A549 (cell line): ENCODE measurements at regions not wholly inside any gene's neighbourhood (a gene's known extent, or its start where the extent isn't known, plus 50 kb on each side); places are given as distances from the start of the nearest gene placed in this dataset.

ENCODE experiments used
- ATAC-seq, 2 experiments: fragments of 200-7000 bp in 1 of 2; fragments of >200 bp in 1 of 2; cut with Nextera tagmentation in 1 of 2; cut with Tn5 transposase in 1 of 2; 3 replicates each; pipeline versions ENCODE4 v1.8.0 to v1.9.1; 2018 to 2020; ENCODE audit warnings: mild to moderate bottlenecking in 1 of 2, moderate library complexity in 1 of 2
- CTCF ChIA-PET: fragments of 300-600 bp; sonication (Branson Sonifier 250); formaldehyde crosslinking; extraction: SDS; loops from one replicate; lab custom pipeline; 2021; ENCODE audit warnings: antibody characterized with exemption, inconsistent platforms; lab: Yijun Ruan, JAX
- POLR2A ChIA-PET: fragments of 350-600 bp; formaldehyde crosslinking; extraction: SDS; loops from one replicate; lab custom pipeline; 2021; ENCODE audit warnings: antibody characterized with exemption, inconsistent platforms; lab: Yijun Ruan, JAX
- DNase-seq, 2 experiments: peaks; one replicate each; pipeline versions ENCODE4 v3.0.0 to v3.0.0-alpha.2; 2011 to 2016; ENCODE audit warnings: low read depth in 1 of 2, low spot score in 1 of 2
- FAIRE-seq: peaks from 2 replicates; lab custom pipeline; 2011; peaks lifted over from hg19 to GRCh38; lab: Jason Lieb, UNC
- H3K27ac ChIP-seq, 2 experiments: fragments of >200 bp; sonication (Bioruptor Twin); formaldehyde crosslinking; 3 replicates each; pipeline ENCODE4 v1.5.1; 2016 to 2017
- H3K4me1 ChIP-seq: fragments of >200 bp; sonication (Bioruptor Twin); formaldehyde crosslinking; 3 replicates; pipeline ENCODE4 v1.6.1; 2016
- H3K4me2 ChIP-seq: fragments of >200 bp; sonication (Bioruptor Twin); formaldehyde crosslinking; 3 replicates; pipeline ENCODE4 v1.6.1; 2016
- H3K4me3 ChIP-seq: fragments of >200 bp; sonication (Bioruptor Twin); formaldehyde crosslinking; 3 replicates; pipeline ENCODE4 v1.5.1; 2016
- H3K9me3 ChIP-seq: fragments of >200 bp; sonication (Bioruptor Twin); formaldehyde crosslinking; 3 replicates; pipeline ENCODE4 v1.6.1; 2016
- BHLHE40 ChIP-seq: IDR thresholded peaks from 2 replicates; pipeline ENCODE4 v1.6.1; 2012; ENCODE audit warnings: low read depth, low read length, inconsistent platforms
- CEBPB ChIP-seq, 2 experiments: fragments of >200 bp in 1 of 2; sonication (Bioruptor Twin) in 1 of 2; formaldehyde crosslinking in 1 of 2; IDR thresholded peaks; 2 replicates each; pipeline ENCODE4 v1.6.1; 2012 to 2016
- FOSL2 ChIP-seq, 2 experiments: fragments of 450-650 bp in 1 of 2; fragments of >200 bp in 1 of 2; sonication (Bioruptor Twin) in 1 of 2; formaldehyde crosslinking; IDR thresholded peaks; 2 replicates each; pipeline versions ENCODE4 v1.5.0 to v1.6.1; 2016 to 2020; ENCODE audit warnings: mild to moderate bottlenecking in 1 of 2, moderate library complexity in 1 of 2
- GATA3 ChIP-seq: IDR thresholded peaks from 2 replicates; pipeline ENCODE4 v1.6.1; 2012; ENCODE audit warnings: borderline replicate concordance
- HEYL ChIP-seq: fragments of 250-450 bp; sonication (Bioruptor Pico); IDR thresholded peaks from 2 replicates; pipeline ENCODE4 v1.8.0; 2021; ENCODE audit warnings: mild to moderate bottlenecking, moderate library complexity
- JUN ChIP-seq, 2 experiments: fragments of >200 bp; sonication (Bioruptor Twin); formaldehyde crosslinking; IDR thresholded peaks; 2 replicates in 1 of 2; 3 replicates in 1 of 2; pipeline ENCODE4 v1.6.1; 2016 to 2017
- JUNB ChIP-seq: fragments of >200 bp; sonication (Bioruptor Twin); formaldehyde crosslinking; IDR thresholded peaks from 2 replicates; pipeline ENCODE4 v1.6.1; 2016
- KDM5A ChIP-seq: fragments of 200-600 bp; sonication (generic); IDR thresholded peaks from 2 replicates; pipeline ENCODE4 v1.6.1; 2016; ENCODE audit warnings: antibody characterized with exemption, mild to moderate bottlenecking
- NR3C1 ChIP-seq: fragments of >200 bp; sonication (Bioruptor Twin); formaldehyde crosslinking; IDR thresholded peaks from 3 replicates; pipeline ENCODE4 v1.6.1; 2017
- POLR2A ChIP-seq: IDR thresholded peaks from 2 replicates; pipeline ENCODE4 v1.6.1; 2012; ENCODE audit warnings: mild to moderate bottlenecking, low read length
- RAD21 ChIP-seq, 2 experiments: fragments of >200 bp in 1 of 2; sonication (Bioruptor Twin) in 1 of 2; formaldehyde crosslinking in 1 of 2; IDR thresholded peaks in 1 of 2; conservative IDR thresholded peaks in 1 of 2; 2 replicates in 1 of 2; 3 replicates in 1 of 2; pipeline ENCODE4 v1.6.1; 2012 to 2018; ENCODE audit warnings: inconsistent platforms in 1 of 2
- RFX5 ChIP-seq: fragments of 450-650 bp; IDR thresholded peaks from 2 replicates; pipeline ENCODE4 v1.7.1; 2014; ENCODE audit warnings: antibody characterized with exemption, mild to moderate bottlenecking, moderate library complexity
- TFCP2L1 ChIP-seq: fragments of 250-450 bp; sonication (Bioruptor Pico); IDR thresholded peaks from 2 replicates; pipeline ENCODE4 v1.5.0; 2021; ENCODE audit warnings: mild to moderate bottlenecking
- WGBS: methylation state at CpG from one replicate; pipeline ENCODE4 v1.1.6; 2017; ENCODE audit errors: missing lambda C conversion rate; 5-methylcytosine and 5-hydroxymethylcytosine counted together
- TF ChIP-seq, protein P1 (sequence below): fragments of 450-650 bp; IDR thresholded peaks from 2 replicates; pipeline ENCODE4 v1.6.1; 2014; ENCODE audit warnings: antibody characterized with exemption
- TF ChIP-seq, protein P2 (sequence below): fragments of >200 bp; sonication (Bioruptor Twin); formaldehyde crosslinking; IDR thresholded peaks from 3 replicates; pipeline ENCODE4 v1.6.1; 2016
- TF ChIP-seq, protein P3 (sequence below): fragments of >200 bp; sonication (Bioruptor Twin); formaldehyde crosslinking; IDR thresholded peaks from 3 replicates; pipeline ENCODE4 v1.5.1; 2016
- TF ChIP-seq, protein P4 (sequence below): fragments of 200-600 bp; sonication (generic); IDR thresholded peaks from 2 replicates; pipeline ENCODE4 v1.6.1; 2016; ENCODE audit warnings: antibody characterized with exemption, mild to moderate bottlenecking, moderate library complexity
- TF ChIP-seq, protein P5 (sequence below): fragments of >200 bp; sonication (Bioruptor Twin); formaldehyde crosslinking; IDR thresholded peaks from 2 replicates; pipeline ENCODE4 v1.6.1; 2016

DNA sequence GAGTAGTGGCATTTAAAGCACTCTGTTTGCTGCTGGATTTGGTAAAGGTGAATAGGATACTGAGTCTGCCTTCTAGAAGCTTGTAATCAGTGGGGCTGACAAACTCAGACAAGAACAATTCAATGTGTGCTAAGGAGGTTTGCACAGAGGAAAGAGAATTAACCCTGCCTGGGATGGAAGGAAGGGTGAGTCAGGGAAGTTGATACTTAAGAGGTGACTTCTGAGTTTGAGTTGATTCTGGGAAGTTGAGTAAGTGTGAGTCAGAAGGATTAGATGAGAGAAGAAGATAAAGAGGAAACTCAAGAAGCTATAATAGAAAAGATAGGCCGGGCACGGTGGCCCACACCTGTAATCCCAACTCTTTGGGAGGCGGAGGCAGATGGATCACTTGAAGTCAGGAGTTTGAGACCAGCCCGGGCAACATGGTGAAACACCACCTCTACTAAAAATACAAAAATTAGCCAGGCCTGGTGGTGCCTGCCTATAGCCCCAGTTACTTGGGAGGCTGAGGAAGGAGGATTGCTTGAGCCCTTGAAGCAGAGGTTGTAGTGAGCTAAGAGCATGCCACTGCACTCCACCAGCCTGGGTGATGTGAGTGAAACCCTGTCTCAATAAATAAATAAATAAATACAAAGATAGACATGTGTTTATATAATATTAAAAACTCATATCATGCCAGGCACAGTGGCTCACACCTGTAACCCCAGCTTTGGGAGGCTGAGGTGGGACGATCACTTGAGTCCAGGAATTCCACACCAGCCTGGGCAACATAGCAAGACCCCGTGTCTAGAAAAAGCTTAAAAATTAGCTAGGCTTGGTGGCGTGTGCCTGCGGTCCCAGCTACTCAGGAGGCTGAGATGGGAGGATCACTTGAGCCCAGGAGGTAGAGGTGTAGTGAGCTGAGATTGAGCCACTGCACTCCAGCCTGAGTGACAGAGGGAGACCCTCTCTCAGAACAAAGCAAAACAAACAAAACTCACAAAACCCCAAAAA lies 126.8 kb upstream of the CPM start:
- DNase-seq (peak; percentile 47 to 79), ATAC-seq (peak; percentile 77 to 91; a peak in 5 of 6 replicates), FAIRE-seq (no peak)
- TF ChIP-seq FOSL2 (IDR thresholded peaks at IDR 0.05) = peak; percentile 73
- peak; percentile 87 for TF ChIP-seq FOSL2 (CRISPR knock-in tag; IDR thresholded peaks at IDR 0.05)
- no peak for TF ChIP-seq NR3C1
- TF ChIP-seq, protein P1, sequence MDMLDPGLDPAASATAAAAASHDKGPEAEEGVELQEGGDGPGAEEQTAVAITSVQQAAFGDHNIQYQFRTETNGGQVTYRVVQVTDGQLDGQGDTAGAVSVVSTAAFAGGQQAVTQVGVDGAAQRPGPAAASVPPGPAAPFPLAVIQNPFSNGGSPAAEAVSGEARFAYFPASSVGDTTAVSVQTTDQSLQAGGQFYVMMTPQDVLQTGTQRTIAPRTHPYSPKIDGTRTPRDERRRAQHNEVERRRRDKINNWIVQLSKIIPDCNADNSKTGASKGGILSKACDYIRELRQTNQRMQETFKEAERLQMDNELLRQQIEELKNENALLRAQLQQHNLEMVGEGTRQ = no peak
- TF ChIP-seq, protein P2, sequence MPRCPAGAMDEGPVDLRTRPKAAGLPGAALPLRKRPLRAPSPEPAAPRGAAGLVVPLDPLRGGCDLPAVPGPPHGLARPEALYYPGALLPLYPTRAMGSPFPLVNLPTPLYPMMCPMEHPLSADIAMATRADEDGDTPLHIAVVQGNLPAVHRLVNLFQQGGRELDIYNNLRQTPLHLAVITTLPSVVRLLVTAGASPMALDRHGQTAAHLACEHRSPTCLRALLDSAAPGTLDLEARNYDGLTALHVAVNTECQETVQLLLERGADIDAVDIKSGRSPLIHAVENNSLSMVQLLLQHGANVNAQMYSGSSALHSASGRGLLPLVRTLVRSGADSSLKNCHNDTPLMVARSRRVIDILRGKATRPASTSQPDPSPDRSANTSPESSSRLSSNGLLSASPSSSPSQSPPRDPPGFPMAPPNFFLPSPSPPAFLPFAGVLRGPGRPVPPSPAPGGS = no peak
- TF ChIP-seq JUNB = peak; percentile 75
- TF ChIP-seq, protein P3, sequence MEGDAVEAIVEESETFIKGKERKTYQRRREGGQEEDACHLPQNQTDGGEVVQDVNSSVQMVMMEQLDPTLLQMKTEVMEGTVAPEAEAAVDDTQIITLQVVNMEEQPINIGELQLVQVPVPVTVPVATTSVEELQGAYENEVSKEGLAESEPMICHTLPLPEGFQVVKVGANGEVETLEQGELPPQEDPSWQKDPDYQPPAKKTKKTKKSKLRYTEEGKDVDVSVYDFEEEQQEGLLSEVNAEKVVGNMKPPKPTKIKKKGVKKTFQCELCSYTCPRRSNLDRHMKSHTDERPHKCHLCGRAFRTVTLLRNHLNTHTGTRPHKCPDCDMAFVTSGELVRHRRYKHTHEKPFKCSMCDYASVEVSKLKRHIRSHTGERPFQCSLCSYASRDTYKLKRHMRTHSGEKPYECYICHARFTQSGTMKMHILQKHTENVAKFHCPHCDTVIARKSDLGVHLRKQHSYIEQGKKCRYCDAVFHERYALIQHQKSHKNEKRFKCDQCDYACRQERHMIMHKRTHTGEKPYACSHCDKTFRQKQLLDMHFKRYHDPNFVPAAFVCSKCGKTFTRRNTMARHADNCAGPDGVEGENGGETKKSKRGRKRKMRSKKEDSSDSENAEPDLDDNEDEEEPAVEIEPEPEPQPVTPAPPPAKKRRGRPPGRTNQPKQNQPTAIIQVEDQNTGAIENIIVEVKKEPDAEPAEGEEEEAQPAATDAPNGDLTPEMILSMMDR = no peak
- TF ChIP-seq HEYL (CRISPR knock-in tag) = no peak
- TF ChIP-seq, protein P4, sequence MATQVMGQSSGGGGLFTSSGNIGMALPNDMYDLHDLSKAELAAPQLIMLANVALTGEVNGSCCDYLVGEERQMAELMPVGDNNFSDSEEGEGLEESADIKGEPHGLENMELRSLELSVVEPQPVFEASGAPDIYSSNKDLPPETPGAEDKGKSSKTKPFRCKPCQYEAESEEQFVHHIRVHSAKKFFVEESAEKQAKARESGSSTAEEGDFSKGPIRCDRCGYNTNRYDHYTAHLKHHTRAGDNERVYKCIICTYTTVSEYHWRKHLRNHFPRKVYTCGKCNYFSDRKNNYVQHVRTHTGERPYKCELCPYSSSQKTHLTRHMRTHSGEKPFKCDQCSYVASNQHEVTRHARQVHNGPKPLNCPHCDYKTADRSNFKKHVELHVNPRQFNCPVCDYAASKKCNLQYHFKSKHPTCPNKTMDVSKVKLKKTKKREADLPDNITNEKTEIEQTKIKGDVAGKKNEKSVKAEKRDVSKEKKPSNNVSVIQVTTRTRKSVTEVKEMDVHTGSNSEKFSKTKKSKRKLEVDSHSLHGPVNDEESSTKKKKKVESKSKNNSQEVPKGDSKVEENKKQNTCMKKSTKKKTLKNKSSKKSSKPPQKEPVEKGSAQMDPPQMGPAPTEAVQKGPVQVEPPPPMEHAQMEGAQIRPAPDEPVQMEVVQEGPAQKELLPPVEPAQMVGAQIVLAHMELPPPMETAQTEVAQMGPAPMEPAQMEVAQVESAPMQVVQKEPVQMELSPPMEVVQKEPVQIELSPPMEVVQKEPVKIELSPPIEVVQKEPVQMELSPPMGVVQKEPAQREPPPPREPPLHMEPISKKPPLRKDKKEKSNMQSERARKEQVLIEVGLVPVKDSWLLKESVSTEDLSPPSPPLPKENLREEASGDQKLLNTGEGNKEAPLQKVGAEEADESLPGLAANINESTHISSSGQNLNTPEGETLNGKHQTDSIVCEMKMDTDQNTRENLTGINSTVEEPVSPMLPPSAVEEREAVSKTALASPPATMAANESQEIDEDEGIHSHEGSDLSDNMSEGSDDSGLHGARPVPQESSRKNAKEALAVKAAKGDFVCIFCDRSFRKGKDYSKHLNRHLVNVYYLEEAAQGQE = no peak
- TF ChIP-seq GATA3 = peak; percentile 93
- peak in 1 of 2 experiments; percentile 44; a peak in 1 of 4 replicates for TF ChIP-seq CEBPB (IDR thresholded peaks at IDR 0.05)
- no peak for TF ChIP-seq RAD21 (conservative IDR thresholded peaks at IDR 0.05 in 1 of 2, IDR thresholded peaks at IDR 0.05 in 1 of 2)
- no peak for TF ChIP-seq RFX5
- 0 out of 5 replicates have a peak, but pooled peaks of 1 of the 2 experiments have one; percentile 35 for TF ChIP-seq JUN (IDR thresholded peaks at IDR 0.05)
- no peak for TF ChIP-seq KDM5A
- no peak for TF ChIP-seq TFCP2L1 (CRISPR knock-in tag)
- 0 out of 3 replicates have a peak, but pooled peaks cover 2% of the 10 kb centered on the region for H3K9me3 ChIP-seq
- H3K4me3 ChIP-seq = no peak overlapping the region
- peak overlapping the region; percentile 30; the same call in 2 of the 3 replicates for H3K4me2 ChIP-seq
- WGBS = 57% methylated on average over 8 of the region's 8 CpGs
- H3K4me1 ChIP-seq = peaks cover 11% of the 10 kb centered on the region
- ChIA-PET CTCF (interaction anchor here (1.6 to 3.2 kb wide), 2 partner anchors 9 to 11 kb away, joined by 5 to 17 read pairs; no protein-coding TSS in a partner anchor), POLR2A (interaction anchor here (0.7 kb wide), 1 partner anchor 1034 kb away, joined by 8 read pairs; no protein-coding TSS in a partner anchor)
- peak overlapping the region; percentile 46 to 79; a peak in 5 of 6 replicates for H3K27ac ChIP-seq

DNA sequence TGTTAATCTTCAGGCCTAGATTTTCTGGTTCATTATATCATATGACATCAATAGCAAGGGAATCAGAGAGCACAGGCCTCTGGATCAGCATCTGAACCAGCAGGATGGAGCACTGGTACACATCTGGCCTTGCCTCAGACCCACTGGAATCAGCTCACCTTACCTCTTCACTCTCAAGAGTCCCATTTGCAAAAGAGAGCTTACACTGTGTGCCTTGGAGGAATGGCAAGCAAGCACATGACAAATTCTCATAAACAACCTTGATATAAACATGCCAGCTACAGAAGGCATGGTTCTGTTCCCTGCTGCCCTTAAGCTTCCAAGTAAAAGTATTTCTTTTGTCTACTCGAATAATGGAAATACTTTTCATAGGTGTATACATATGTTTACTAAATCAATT lies 128.6 kb upstream of the CPM start:
- ATAC-seq (no peak), FAIRE-seq (no peak), DNase-seq (no peak)
- 44% methylated on average over 1 of the region's 1 CpG for WGBS
- ChIA-PET CTCF (interaction anchor here (3.2 kb wide), 1 partner anchor 9 kb away, joined by 17 read pairs; no protein-coding TSS in a partner anchor), POLR2A (no interaction called here)
- no peak overlapping the region for H3K4me3 ChIP-seq
- no peak overlapping the region for H3K4me2 ChIP-seq
- peak overlapping the region in 1 of 2 experiments; percentile 50; a peak in 2 of 6 replicates for H3K27ac ChIP-seq
- 0 out of 3 replicates have a peak, but pooled peaks cover 2% of the 10 kb centered on the region for H3K9me3 ChIP-seq
- peaks cover 14% of the 10 kb centered on the region for H3K4me1 ChIP-seq
- TF ChIP-seq, protein P1 = no peak
- no peak for TF ChIP-seq BHLHE40
- TF ChIP-seq, protein P5, sequence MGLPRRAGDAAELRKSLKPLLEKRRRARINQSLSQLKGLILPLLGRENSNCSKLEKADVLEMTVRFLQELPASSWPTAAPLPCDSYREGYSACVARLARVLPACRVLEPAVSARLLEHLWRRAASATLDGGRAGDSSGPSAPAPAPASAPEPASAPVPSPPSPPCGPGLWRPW = no peak
- TF ChIP-seq NR3C1 = no peak
- TF ChIP-seq POLR2A = no peak
- TF ChIP-seq, all 56 proteins: peak for 0
